HG03095 (cell line): ENCODE measurements at regions not wholly inside any gene's neighbourhood (a gene's known extent, or its start where the extent isn't known, plus 50 kb on each side); places are given as distances from the start of the nearest gene placed in this dataset.

Experiments used
- ATAC-seq: cut with Tn5 transposase; IDR thresholded peaks from one replicate; pipeline ENCODE4 v1.9.1; 2021; ENCODE audit warnings: moderate library complexity; ENCODE audit not compliant: unreplicated experiment

DNA sequence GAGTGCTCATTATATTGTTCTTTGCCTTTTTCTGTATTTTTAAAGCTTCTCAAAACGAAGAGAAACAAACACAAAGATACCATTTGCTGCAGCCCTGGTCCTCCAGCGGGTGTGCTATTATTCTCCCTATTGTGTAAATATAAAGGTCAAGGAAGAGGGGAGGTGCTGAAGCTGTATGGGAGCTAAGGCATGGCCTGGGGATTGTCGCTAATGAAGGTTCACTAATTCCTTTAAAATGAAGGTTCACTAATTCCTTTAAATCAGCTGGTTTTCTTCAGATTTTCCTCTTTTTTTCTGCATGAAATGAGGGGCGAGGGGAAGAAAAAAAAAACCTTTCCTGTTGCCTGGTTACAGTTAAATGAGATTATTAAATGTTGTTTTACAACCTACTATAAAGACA, 74.5 kb upstream of the MAP1B start:
- ATAC-seq = no peak

GRCh38 chr5:72034770-72035169, 72.5 kb upstream of the MAP1B start:
- ATAC-seq = no peak

- no peak for ATAC-seq
Observed at GRCh38 chr5:72035831-72036230, 71.4 kb upstream of the MAP1B start.

DNA sequence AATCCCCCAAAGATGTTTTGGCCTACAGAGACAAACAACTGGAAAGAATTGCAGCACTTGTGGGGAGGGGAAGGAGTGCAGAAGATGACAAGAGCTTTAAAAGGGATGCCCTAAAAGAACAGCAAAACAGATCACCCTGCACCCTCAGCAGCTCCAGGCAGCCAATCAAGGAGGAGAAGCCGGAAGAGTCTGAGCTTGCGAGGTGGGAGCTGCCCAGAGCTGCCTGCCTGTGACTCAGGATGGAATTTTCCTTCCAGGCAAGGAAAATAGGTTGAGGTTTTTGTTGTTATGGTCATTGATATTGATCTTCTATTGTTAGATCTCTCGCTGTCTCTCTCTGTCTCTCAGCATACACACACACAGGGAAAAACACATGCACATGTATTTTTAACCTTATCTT, 70.3 kb upstream of the MAP1B start:
- no peak for ATAC-seq

GRCh38 chr5:72040513-72040912, 66.8 kb upstream of the MAP1B start:
- ATAC-seq = no peak

GRCh38 chr5:72041654-72042053, 65.6 kb upstream of the MAP1B start:
- no peak for ATAC-seq

GRCh38 chr5:72042097-72042496, 65.2 kb upstream of the MAP1B start:
- ATAC-seq = no peak

DNA sequence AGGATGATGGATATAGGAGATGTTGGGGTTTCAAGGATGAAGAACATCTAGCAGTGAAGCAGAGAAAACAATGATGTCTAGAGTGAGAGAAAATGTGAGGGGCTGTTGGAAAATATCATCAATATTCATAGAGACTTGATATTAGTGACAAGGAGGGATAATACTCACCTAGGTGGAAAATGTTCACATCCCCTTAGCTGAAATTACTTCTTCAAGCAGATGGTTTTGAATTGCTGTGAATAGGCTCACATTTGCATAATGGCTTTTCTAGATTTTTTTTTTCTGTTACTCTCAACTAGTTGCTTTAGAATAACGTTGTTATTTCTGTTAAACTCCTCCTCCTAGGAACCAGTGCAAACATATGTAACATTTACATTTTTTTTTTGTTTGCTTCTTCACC, 61.6 kb upstream of the MAP1B start:
- no peak for ATAC-seq

GRCh38 chr5:72046106-72046505, 61.2 kb upstream of the MAP1B start:
- no peak for ATAC-seq

DNA sequence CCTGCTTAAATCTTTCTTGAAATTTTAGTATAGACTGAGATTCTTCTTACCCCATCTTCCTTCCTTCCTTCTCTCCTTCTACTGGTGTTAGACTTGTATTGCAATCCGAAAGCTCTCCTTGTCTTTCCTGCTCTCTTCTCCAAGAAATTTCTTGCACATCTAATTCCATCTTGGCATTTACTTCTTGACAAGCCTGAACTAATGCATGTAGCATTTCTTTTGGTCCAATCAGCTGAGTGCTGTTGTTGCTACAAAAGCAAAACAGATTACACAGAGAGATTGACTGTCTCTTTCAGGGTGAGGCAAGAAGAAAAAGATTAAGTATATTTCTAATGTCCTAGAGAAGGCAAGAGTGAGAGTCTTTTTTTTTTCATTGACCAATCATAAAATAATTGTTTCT, 51.6 kb upstream of the MAP1B start:
- no peak for ATAC-seq
